Neuronal stem cell (in vitro differentiated cells): ENCODE measurements at regions not wholly inside any gene's neighbourhood (a gene's known extent, or its start where the extent isn't known, plus 50 kb on each side); places are given as distances from the start of the nearest gene placed in this dataset. TPM values are rescaled to one million over a fixed set of nuclear protein-coding genes. Genes with fewer than 3 reads are reported as not detected.

Experiments used
- DNase-seq: peaks from one replicate; pipeline ENCODE4 v3.0.0-alpha.2; 2013; ENCODE audit warnings: low spot score
- H2AFZ ChIP-seq: one replicate; pipeline ENCODE4 v1.6.1; 2013; ENCODE audit warnings: mild to moderate bottlenecking, low read length, inconsistent platforms
- H2AK5ac ChIP-seq: 2 replicates; pipeline ENCODE4 v1.6.1; 2013; ENCODE audit warnings: low read depth, mild to moderate bottlenecking, inconsistent platforms, low read length, moderate library complexity, mixed read lengths
- H2BK120ac ChIP-seq: 2 replicates; pipeline ENCODE4 v1.6.1; 2013; ENCODE audit warnings: low read depth, mild to moderate bottlenecking, inconsistent platforms, low read length, moderate library complexity, mixed read lengths
- H2BK12ac ChIP-seq: one replicate; pipeline ENCODE4 v1.6.1; 2013; ENCODE audit warnings: low read length, inconsistent platforms
- H2BK15ac ChIP-seq: 2 replicates; pipeline ENCODE4 v1.6.1; 2013; ENCODE audit warnings: mild to moderate bottlenecking, low read length, inconsistent platforms, mixed read lengths
- H2BK5ac ChIP-seq: one replicate; pipeline ENCODE4 v1.6.1; 2013; ENCODE audit warnings: inconsistent platforms, mild to moderate bottlenecking, low read length, moderate library complexity
- H3K14ac ChIP-seq: one replicate; pipeline ENCODE4 v1.6.1; 2013; ENCODE audit warnings: low read length, inconsistent platforms
- H3K18ac ChIP-seq: 2 replicates; pipeline ENCODE4 v1.6.1; 2013; ENCODE audit warnings: low read length, inconsistent platforms
- H3K23ac ChIP-seq: 2 replicates; pipeline ENCODE4 v1.6.1; 2013; ENCODE audit warnings: low read depth, mild to moderate bottlenecking, mixed read lengths, low read length, inconsistent platforms; ENCODE audit not compliant: poor library complexity
- H3K27ac ChIP-seq: replicated peaks from 3 replicates; pipeline ENCODE4 v1.5.1; 2013; ENCODE audit warnings: low read length, inconsistent platforms
- H3K27me3 ChIP-seq, 3 experiments: 2 replicates each; pipeline ENCODE4 v1.6.1; 2013; ENCODE audit warnings: low read length in 3 of 3, mild to moderate bottlenecking in 2 of 3, inconsistent platforms in 1 of 3, low read depth in 1 of 3, mixed read lengths in 1 of 3, moderate library complexity in 1 of 3; ENCODE audit not compliant: control insufficient read depth in 3 of 3, insufficient read depth in 3 of 3
- H3K36me3 ChIP-seq, 2 donors: replicated peaks in 1 of 2; 2 replicates each; pipeline ENCODE4 v1.6.1; 2013; ENCODE audit warnings: low read length in 2 of 2; ENCODE audit not compliant: control insufficient read depth in 2 of 2, insufficient read depth in 2 of 2
- H3K4ac ChIP-seq: 2 replicates; pipeline ENCODE4 v1.6.1; 2013; ENCODE audit warnings: inconsistent platforms, mild to moderate bottlenecking, low read length, moderate library complexity
- H3K4me1 ChIP-seq, 2 donors: 1 replicate in 1 of 2; 2 replicates in 1 of 2; pipeline ENCODE4 v1.6.1; 2013; ENCODE audit warnings: low read length in 2 of 2, low read depth in 1 of 2; ENCODE audit not compliant: control insufficient read depth in 2 of 2, insufficient read depth in 1 of 2
- H3K4me2 ChIP-seq: one replicate; pipeline ENCODE4 v1.6.1; 2013; ENCODE audit warnings: mild to moderate bottlenecking, low read length, inconsistent platforms; ENCODE audit not compliant: insufficient read depth, poor library complexity, severe bottlenecking
- H3K4me3 ChIP-seq, 2 donors: 2 replicates each; pipeline ENCODE4 v1.5.1; 2013; ENCODE audit warnings: low read length in 2 of 2, mild to moderate bottlenecking in 2 of 2, inconsistent platforms in 1 of 2, moderate library complexity in 1 of 2
- H3K79me1 ChIP-seq: one replicate; pipeline ENCODE4 v1.6.1; 2013; ENCODE audit warnings: low read depth, mild to moderate bottlenecking, inconsistent platforms, low read length, moderate library complexity
- H3K9ac ChIP-seq: one replicate; pipeline ENCODE4 v1.6.1; 2013; ENCODE audit warnings: mild to moderate bottlenecking, low read depth, low read length, inconsistent platforms; ENCODE audit not compliant: poor library complexity
- H3K9me3 ChIP-seq, 2 donors: replicated peaks in 1 of 2; 2 replicates each; pipeline versions ENCODE3 to v1.6.1; 2013; ENCODE audit warnings: low read length in 2 of 2, mild to moderate bottlenecking in 2 of 2, inconsistent platforms in 1 of 2, low read depth in 1 of 2, mixed read lengths in 1 of 2, moderate library complexity in 1 of 2; ENCODE audit not compliant: control insufficient read depth in 2 of 2, insufficient read depth in 1 of 2
- H4K8ac ChIP-seq: one replicate; pipeline ENCODE4 v1.6.1; 2013; ENCODE audit warnings: low read depth, mild to moderate bottlenecking, inconsistent platforms, low read length, moderate library complexity
- H4K91ac ChIP-seq: one replicate; pipeline ENCODE4 v1.6.1; 2013; ENCODE audit warnings: low read length, low read depth, mild to moderate bottlenecking, inconsistent platforms; ENCODE audit not compliant: poor library complexity
- WGBS, 2 donors: extraction: QIAGEN DNeasy Blood & Tissue Kit; methylation state at CpG; one replicate each; pipeline ENCODE4 v1.1.7; 2013; ENCODE audit warnings: missing lambda C conversion rate in 2 of 2, mixed read lengths in 1 of 2; ENCODE audit not compliant: insufficient read length in 2 of 2, insufficient replicate concordance in 1 of 2; ENCODE audit errors: extremely low coverage in 2 of 2; 5-methylcytosine and 5-hydroxymethylcytosine counted together
- small RNA-seq: library from polyadenylated mRNA; stranded (forward); fragments of <200 nt; extraction: miRNeasy Mini kit (QIAGEN cat#:217004); gene quantifications from one replicate; pipeline ENCODE3, GENCODE V24; 2013; ENCODE audit not compliant: insufficient read depth

- Histone ChIP-seq H3K27me3 (no peaks in the 10 kb centered on the region), H2BK5ac (no peak overlapping the region), H4K91ac (no peak overlapping the region), H3K79me1 (no peaks in the 10 kb centered on the region), H3K36me3 (no peaks in the 10 kb centered on the region), H2BK15ac (no peak overlapping the region), H3K9me3 (no peaks in the 10 kb centered on the region), H3K18ac (no peak overlapping the region), H2AFZ (no peak overlapping the region), H3K14ac (no peak overlapping the region), H3K4ac (no peak overlapping the region), H3K23ac (no peak overlapping the region), H3K9ac (no peak overlapping the region), H2AK5ac (no peak overlapping the region), H3K4me1 (no peaks in the 10 kb centered on the region), H2BK12ac (no peak overlapping the region), H3K4me2 (no peak overlapping the region), H4K8ac (no peak overlapping the region), H3K4me3 (no peak overlapping the region), H3K27ac (no peak overlapping the region), H2BK120ac (no peak overlapping the region)
- no peak for DNase-seq
- WGBS, 2 donors, result no CpG with 5 or more reads among the region's 2 CpGs
These were observed 59.8 kb upstream of the HSF2 start for GRCh38 chr6:122339661-122340060.

- Histone ChIP-seq H3K14ac (no peak overlapping the region), H3K27ac (no peak overlapping the region), H3K18ac (no peak overlapping the region), H3K9ac (no peak overlapping the region), H3K79me1 (no peaks in the 10 kb centered on the region), H3K4me1 (no peaks in the 10 kb centered on the region), H3K4me3 (no peak overlapping the region), H2BK5ac (no peak overlapping the region), H3K27me3 (no peaks in the 10 kb centered on the region), H2AFZ (no peak overlapping the region), H2AK5ac (no peak overlapping the region), H4K8ac (no peak overlapping the region), H4K91ac (no peak overlapping the region), H2BK15ac (no peak overlapping the region), H3K9me3 (no peaks in the 10 kb centered on the region), H3K4me2 (no peak overlapping the region), H3K23ac (no peak overlapping the region), H3K4ac (no peak overlapping the region), H2BK12ac (no peak overlapping the region), H2BK120ac (no peak overlapping the region), H3K36me3 (no peaks in the 10 kb centered on the region)
- DNase-seq, result no peak
- WGBS, 2 donors, result no CpG with 5 or more reads among the region's 2 CpGs
These were observed 52.2 kb upstream of the HSF2 start for GRCh38 chr6:122347280-122347679.

GRCh38 chr6:122347751-122348150, 51.7 kb upstream of the HSF2 start:
- no peaks in the 10 kb centered on the region for H3K9me3 ChIP-seq
- no peak overlapping the region for H2AK5ac ChIP-seq
- H2BK15ac ChIP-seq, result no peak overlapping the region
- no peaks in the 10 kb centered on the region for H3K36me3 ChIP-seq
- H3K4me3 ChIP-seq, result no peak overlapping the region
- no peak overlapping the region for H3K14ac ChIP-seq
- no peak for DNase-seq
- H2BK12ac ChIP-seq, result no peak overlapping the region
- H3K79me1 ChIP-seq, result no peaks in the 10 kb centered on the region
- no peaks in the 10 kb centered on the region for H3K4me1 ChIP-seq
- WGBS, 2 donors, result no CpG with 5 or more reads among the region's 4 CpGs
- H2BK120ac ChIP-seq, result no peak overlapping the region
- no peak overlapping the region for H4K8ac ChIP-seq
- H2AFZ ChIP-seq, result peak overlapping the region; percentile 49
- H3K23ac ChIP-seq, result no peak overlapping the region
- no peak overlapping the region for H3K18ac ChIP-seq
- no peak overlapping the region for H3K4ac ChIP-seq
- no peak overlapping the region for H3K27ac ChIP-seq
- H3K9ac ChIP-seq, result no peak overlapping the region
- H2BK5ac ChIP-seq, result no peak overlapping the region
- H4K91ac ChIP-seq, result no peak overlapping the region
- no peak overlapping the region for H3K4me2 ChIP-seq
- H3K27me3 ChIP-seq, result no peaks in the 10 kb centered on the region

Small RNA genes in the stretch of these regions (small RNA-seq; reads per million reads assigned to genes)
- not detected for gene AL603865.2
- gene RNU1-18P, result not detected
- gene RNU2-8P, result not detected
- not detected for gene RNU4-76P
